ENCODE measurements at regions not wholly inside any gene's neighbourhood (a gene's known extent, or its start where the extent isn't known, plus 50 kb on each side); places are given as distances from the start of the nearest gene placed in this dataset.

DNA sequence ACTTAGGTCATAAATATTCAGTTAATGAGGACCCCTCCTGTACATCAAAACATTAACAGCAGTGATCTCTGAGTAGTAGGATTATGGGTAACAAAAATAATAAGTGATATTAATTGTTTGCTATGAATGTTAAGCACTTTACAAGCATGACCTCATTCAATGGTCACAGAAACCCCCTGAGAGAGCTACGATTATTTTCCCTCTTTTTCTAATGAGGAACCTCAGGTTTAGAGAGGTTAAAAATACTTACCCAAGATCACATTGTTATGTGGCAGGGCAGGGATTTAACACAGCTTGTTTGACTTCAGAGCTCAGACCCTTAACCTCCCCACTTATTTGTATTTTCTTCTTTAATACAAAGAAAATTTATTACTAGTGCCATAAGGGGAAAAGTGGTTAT is 228.2 kb downstream of the TBL1XR1 start:
- no peak for DNase-seq (ENCODE audit: low read depth)

DNA sequence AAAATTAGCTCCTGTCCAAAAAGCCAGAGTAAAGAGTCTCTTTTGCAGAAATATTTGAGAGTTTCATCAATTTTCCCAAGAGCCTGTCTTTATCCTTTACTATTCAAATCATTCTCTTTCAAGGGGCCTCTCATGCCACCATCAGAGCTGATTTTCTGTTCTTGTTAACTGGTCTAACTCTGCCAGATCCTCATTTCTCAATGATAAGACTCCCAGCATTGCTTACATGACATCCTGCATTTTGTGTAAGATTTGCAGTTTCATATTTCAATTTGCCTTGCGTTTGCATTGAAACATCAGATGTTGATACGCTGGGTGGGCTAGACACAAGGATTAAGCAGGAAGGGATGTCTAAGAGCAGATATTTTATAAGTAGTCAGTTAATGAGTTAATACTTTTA is 228.7 kb downstream of the TBL1XR1 start:
- DNase-seq (ENCODE audit: low read depth), result no peak

DNA sequence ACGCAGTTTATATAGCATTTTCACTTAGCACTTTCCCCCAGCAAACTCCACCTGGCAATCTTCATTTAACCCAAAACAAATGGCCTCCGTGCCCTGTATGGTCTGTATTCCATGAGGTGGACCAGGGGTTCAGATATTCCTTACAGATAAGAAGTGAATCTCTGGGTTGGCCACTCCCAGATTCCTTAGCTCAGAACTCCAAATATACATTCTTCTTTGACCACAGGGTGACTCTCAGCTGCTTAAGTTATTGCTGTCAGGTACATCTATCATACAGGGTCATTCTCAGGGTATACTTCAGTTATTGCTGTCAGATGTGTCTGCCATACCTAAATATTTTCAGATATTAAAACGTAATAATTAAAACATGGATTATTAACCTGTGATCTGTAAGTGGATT is 229.8 kb downstream of the TBL1XR1 start:
- DNase-seq (ENCODE audit: low read depth), result no peak

DNA sequence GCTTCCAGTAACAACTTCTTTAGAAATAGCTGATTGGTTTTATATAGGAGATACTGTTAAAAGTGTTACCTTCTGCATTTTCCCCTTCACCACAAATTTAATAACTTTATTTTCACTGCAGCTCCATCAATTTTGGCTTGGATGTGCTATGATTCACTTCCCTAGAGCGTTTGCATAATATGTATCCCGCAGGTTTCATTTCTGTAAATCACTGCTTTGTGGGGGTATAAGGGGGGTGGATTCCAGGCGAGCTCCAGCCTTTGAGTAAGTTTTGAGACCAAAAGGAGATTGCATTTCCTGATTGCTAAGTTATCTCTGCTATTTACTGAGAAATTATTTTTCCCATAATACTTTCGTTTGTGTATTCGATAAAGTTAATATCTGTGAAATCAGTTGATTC is 232.6 kb downstream of the TBL1XR1 start:
- DNase-seq (ENCODE audit: low read depth), result no peak

DNA sequence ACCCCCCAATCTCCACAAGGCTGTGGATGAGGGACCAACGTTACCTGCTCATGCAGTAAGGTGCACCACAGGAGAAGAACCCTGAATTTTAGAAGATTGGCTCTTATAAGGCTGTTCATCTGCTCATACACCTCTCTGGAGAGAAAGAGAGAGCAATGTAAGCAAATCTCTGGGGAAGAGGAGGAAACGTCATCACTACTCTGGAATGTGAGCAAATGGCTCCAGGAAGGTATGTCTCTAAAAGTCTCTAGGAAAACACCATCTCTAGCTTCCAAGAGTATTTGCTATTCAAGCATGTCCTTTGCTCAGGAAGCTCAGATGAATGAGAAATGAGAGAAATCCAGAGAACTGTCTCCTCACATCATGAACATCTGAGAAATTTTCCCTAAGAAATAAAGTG is 235.4 kb downstream of the TBL1XR1 start:
- DNase-seq (ENCODE audit: low read depth), result no peak

DNA sequence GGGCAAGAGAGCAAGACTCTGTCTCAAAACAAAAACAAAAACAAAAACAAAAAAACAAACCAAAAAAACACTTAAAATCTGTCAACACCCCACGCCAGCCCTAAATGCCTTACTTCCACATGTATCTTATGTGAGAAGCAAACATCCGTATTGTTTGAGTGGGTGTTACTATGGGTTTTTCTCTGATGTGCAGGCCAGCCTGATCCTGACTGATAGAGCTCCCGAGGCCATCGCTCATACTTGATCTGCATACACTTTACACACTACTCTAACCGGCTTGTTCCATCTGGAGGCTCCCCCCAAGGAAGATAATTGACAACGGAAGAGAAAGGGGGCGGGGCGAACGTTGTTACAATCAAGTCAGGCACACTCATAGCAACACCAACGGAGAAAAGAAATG is 237.4 kb downstream of the TBL1XR1 start:
- no peak for DNase-seq (ENCODE audit: low read depth)

DNA sequence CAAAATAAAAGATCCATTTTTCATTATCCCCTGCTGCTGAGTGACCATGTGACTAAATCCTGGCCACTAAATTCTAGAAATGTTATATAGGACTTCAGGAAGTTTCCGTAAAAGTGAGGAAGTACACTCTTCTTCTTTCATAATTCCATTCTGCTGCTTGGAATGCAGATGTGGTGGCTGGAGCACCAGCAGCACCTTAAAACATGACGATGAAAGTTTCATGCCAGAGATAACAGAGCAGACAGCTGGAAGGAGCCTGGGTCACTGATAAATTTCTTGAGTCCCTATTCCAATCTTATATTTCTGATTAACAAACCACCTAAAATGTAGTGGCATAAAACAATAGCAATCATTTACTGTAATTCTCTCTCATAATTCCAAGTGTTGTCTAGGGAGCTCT is 238.7 kb downstream of the TBL1XR1 start:
- no peak for DNase-seq (ENCODE audit: low read depth)

DNA sequence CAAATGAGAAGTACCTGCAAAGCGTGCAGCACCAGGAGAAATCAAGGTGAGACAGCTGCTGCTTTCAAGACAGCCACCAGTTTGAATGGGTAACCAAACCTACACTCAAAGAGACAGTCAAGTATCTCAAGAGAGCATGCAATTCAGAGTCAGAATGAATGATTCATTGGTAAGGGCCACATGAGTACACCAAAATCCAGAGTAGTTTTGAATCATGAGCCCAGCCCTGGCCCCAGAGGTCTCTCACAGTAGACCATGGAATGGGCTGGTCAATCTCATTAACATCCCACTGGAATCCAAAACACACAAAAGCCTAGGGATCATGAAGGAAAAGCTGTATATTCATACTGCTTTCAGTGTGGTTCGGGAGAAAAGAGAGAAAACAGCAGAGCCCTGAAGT is 242.8 kb downstream of the TBL1XR1 start:
- no peak for DNase-seq (ENCODE audit: low read depth)

DNA sequence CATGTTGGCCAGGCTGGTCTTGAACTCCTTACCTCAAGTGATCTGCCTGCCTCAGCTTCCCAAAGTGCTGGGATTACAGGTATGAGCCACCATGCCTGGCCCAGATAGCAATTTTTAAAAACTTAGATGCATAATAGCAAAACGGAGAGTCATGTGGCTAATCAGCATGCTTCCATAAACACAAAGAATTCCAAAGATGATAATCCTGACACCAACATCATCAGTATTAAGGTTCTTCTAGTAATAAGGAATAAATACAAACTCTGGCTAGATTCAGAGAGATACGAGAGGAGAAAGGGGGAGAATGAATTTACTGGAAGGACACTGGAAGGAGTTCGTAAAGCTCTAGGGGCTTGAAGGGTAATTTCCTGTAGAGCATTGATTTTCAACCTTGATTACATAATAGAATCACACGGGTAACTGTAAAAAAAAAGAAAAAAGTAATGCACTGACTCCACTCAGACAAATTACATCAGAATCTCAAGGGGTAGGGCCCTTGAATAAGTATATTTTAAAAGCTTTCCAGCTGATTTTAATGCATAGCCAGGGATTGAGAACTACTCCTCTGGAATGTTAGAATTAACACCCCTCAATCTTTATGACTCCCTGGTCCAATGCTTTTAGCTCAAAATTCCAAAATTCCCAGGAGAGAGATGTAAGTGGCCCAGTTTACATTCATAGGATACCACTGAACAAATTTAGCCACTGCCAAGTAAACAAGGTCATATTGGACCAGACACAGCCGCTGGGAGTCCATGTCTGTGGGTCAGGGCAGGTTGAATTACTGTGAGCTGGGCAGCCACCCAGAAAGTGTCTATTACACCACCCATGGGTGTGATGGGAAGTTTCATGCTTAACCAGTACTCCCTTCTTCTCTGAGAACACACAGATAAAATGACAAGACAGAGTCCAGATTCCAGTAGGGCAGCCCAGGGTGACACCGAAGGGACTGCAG is 243.9 kb downstream of the TBL1XR1 start:
- no peak for DNase-seq (ENCODE audit: low read depth)

DNA sequence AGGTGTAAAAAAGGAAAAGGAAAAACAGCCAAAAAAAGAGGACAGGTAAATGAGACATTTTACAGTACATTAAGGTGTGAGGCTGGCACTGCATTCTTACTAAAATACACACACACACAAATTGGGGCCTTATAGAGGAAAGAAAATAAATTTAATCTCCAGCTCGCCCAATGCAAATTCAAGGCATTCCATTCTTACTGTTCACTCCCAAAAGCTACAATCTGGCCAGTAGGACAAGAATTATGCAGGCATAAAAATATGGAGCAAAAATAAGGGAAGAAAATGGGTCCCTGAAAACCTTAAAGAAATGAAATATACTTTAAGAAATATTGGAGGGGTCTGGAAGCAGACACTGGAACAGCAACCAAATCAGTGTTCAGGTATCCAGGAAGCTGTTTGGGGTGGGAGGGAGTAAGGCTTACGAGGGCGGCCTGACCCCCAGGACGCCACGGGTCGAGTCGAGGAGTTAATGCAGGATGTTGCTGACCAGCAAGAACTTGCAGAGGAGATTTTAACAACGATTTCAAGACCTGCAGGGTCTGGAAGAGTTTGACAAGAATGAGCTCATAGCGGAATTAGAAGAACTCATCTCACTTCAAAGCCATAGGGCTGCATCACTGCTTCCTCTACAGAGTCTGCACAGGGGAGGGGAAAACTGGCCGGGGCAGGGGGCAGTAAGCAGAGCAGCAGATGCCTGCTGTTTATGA is 245.5 kb downstream of the TBL1XR1 start:
- DNase-seq (ENCODE audit: low read depth), result no peak

DNA sequence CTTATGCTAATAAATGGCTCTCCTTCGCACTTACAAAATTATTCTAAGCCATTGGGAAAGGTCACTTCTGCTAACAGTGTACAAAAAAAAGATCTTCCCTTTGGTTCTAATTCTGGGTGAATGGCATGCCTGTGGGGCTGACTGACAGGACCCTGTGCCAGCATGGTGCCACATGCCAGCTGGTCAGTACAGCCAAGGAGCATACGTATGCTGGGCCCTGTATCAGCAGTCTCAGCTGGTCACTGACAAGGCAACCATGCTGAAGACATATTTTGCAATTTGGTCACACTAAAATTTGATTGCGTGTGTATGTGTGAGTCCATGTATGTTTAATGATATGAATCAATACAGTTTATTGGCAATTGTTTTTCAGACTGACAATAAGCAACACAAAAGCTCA is 246.1 kb downstream of the TBL1XR1 start:
- DNase-seq (ENCODE audit: low read depth), result no peak

DNA sequence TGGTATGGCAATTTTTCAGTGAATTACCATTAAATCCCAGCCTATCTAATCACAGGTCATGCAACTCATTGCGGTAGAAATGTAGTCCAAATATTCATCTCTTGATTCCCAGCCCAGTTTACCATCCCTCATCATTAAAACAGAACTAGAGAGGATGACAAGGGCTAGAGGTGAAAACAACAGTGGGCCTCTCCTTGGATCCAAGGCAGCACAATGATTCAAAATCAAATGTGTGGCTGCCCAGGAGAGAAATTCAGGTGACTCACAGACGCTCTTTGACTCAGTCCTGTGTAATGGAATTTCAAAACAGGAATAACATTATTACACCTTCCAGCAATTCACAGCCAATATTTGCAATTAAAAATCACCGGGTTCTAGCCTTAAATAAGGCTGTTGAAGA is 246.5 kb downstream of the TBL1XR1 start:
- no peak for DNase-seq (ENCODE audit: low read depth)

DNA sequence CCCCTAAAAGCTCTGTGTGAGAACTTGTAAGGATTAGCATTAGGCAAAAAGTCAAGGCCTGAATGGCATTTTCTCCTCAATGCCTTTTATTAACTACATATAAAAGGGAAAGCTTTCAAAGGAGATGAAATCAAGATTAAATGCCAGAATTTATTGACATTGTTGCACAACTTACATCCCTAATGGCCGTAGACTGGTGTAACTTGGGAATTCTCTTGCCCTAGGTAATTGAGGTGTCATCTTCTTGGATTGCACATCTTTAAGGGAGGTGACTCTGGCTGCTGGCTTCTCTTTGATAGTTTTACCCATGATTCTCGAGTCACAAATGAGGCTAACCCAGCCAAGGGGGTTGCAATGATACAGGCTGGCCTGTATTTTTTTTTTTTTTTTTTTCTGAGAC is 249.1 kb downstream of the TBL1XR1 start:
- DNase-seq (ENCODE audit: low read depth), result no peak

DNA sequence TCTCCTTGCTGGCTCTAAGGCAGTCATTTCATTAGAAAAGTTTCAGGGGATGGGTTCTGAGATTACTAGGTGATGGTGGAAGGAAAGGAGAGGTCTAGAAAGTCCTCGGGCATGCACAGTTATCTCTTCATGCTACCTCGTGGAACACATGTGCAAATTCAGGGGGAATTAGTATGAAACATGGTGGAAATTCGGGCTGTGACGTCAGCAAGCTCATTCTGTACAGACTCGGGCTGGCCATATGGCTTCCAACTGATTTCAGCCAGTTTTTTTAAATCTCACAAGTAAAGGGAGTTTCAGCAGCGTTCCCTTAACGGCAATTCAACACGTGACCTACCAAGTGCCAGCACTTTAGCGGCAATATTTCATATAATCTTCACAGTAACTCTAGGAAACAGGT is 251.1 kb downstream of the TBL1XR1 start:
- no peak for DNase-seq (ENCODE audit: low read depth)

DNA sequence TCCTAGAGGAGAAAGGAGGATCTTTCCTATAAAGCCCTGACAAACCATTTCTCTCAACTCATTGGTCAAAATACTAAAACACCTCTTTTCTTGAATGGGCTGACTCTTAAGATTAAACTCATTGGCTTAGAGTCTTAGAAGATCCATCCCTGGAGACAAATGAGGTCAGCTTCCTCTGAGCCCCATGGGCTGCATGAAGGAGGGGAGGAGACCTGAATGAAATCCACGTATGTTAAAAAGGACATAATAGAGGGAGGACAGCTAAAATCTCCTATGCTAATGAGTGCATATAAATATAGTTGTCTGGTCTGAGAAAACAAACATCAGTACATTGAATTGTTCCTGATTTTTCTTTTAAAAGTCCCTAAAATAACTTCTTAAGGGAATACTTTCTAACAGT is 255.0 kb downstream of the TBL1XR1 start:
- no peak for DNase-seq (ENCODE audit: low read depth)

DNA sequence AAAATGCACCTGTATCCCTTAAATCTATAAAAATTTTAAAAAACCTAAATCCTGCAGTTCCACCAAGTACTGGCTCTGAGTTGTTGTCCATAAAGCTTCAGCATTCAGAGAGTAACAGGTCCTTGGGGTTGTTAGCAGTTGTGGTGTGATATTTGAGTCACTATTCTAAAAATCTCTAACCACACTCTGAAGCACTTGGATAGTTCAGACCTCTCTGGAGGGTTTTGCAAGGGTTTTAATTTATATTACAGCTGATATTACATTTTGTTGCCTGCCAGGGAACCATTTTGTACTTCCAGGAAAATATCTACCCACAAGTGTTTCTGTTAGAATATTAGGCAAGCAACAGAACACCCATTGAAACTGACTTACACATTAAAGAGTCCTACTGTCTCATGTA is 255.6 kb downstream of the TBL1XR1 start:
- no peak for DNase-seq (ENCODE audit: low read depth)

DNA sequence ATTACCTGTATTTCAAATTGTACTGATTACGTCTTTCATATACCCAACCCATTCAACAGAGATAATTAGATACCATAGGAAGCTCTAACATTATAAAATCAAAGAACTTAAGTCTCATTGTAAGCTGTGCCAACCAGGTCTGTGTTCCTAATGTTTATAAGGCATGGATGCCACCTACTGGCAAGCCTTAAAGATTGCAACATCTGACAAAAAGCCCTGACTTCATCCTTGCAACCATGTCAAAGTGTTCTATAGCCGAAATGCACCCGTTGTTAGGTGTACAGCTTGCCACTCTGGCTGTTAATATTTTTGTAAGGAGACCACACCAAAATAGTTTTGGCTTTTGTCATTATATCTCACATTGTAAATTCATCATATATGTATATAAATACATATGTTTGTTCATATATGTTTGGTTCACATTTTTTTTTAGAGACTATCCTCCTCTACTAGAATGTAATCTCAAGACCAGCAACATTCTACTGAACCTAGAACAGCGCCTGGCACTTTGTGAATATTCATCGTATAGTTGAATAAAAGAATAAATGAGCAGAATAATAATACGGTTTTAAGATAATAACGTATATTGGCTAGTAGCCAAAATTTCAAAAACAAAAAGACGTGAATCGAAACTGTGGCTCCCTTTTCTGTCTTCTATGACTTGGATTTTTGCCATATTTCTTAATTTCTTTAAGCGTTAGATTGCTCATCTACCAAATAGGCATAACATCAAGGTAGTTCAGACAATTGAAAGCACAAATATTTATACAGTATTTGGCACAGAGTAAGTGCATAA is 258.1 kb downstream of the TBL1XR1 start:
- DNase-seq (ENCODE audit: low read depth), result peak; percentile 16

DNA sequence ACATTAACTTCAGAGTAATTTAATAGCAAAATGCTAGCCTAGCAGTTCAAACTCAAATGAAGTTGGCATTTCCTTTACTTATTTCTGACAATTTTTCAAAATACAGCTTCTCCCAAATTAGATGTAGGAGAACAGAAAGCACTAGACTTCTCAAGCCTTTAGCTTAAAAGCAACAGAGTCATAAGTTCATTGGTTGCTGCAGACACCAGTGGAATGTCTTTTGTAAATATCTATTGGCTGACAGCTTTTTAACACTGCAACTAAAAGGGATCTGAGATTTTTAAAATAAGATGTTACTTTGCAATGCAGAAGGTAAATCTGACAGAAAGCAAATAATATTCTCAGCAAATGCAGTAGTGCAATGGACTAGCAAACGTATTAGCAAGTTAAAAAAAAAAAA is 259.3 kb downstream of the TBL1XR1 start:
- DNase-seq (ENCODE audit: low read depth), result no peak

DNA sequence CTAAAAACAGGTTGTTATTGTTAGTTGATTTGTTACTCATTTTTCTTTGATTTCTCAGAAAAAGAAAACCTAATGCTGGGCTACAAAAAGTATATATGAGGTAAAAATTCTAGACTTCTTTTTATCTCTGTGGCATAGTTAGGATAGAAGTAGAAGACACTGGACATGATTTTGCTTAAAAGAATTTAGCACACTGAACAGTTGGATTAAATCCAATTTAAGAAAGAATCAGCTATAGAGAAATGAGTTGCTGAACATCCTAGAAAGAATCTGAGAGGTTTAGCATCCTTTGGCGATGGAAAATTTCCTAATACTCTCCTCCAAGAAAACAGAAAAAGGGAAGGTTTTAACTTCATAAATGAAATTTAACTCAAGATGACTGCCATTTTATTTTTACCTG is 259.7 kb downstream of the TBL1XR1 start:
- DNase-seq (ENCODE audit: low read depth), result no peak

DNA sequence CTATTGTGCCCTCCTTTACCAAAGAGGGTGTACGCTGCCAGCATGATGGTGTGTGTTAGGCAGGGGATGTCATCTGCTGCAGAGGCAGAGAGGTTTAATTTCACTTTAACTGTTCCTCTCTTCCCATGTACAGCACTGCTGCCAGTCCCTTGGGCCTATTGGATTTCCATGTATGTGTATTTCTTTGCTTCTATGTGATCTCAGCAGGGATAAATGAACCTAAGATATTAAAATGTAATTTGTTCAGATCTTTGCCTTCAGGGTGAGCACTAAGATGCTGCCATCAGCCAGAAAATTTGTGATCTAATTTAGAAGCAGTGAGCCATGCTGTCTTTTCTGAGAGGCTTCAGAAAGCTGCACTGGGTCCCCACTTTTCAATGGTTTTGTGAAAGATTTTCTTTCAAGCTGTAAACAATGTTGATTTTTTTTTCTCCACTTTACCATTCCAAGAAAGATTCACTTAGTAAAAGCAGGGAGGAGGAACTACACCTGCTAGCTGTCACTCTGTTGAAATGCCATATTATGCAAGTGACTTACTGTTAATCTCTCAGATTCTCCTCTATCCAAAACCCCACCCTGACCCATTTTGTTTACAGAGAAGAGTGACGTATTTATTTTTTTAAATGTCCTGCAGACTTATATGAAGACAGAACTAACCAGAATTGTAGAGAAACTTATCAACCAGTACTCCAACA is 261.9 kb downstream of the TBL1XR1 start:
- no peak for DNase-seq (ENCODE audit: low read depth)

DNA sequence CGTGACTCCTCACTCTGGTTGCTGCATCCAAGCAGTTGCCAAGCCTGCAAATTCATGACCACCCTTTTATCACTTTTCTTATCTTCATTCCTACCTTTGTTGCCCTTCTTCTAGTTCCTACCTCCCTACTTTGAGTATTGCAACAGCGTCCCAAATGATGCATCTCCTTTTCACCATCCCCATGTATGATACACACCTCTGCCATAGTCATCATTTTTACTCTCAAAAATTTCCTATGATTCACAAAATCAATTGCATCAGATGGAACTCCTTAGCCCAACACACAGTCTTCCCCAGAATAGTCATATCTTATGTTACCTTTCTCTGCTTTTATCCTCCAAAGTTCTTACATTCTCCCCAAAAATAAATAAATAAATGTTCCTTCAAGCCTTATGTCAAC is 262.6 kb downstream of the TBL1XR1 start:
- DNase-seq (ENCODE audit: low read depth), result no peak

DNA sequence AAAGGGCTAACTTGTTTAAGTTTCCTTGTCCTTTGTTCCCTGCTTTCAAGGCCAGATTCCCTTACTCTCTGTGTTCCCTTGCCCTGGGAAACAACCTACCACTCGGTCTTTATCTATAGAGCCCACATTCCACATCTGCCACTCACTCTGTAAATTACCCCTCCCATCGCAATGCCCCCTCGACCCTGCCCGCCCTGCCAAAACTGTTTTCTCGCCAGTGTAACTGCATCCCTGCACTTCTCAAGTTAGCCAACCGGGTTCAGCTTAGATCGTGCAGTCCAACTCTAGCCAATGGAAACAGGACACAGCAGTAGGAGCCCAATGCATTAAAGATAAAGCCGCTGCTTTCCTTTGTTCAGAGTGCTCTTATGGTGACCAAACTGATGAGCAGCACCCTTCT is 263.6 kb downstream of the TBL1XR1 start:
- DNase-seq (ENCODE audit: low read depth), result no peak
